ENCODE measurements at regions not wholly inside any gene's neighbourhood (a gene's known extent, or its start where the extent isn't known, plus 50 kb on each side); places are given as distances from the start of the nearest gene placed in this dataset.
"Not testable (repeated sequence)": the region's sequence is repeated elsewhere in the genome, so short reads cannot be mapped to it uniquely, and the experiment has no call there.

DNA sequence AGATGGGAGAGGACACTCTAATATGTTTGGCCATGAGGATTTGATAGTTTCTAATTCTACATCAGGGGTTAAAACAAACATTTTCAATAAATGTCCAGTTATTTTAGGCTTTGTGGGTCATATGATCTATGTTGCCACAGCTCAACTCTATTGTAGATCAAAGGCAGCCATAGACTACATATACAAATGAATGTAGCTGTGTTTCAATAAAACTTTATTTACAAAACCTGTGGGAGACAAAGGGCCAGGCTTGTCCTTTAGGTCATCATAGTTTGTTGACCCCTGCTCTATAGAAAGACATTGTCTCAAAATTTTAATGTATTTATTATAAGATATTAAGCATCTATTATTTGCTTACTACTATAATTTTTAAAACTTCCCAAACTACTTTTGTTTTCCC, 325.4 kb upstream of the MEF2C start:
- DNase-seq (ENCODE audit: low spot score): no peak

GRCh38 chr5:89204756-89205155, 321.8 kb upstream of the MEF2C start:
- no peak for DNase-seq (ENCODE audit: low spot score)

DNA sequence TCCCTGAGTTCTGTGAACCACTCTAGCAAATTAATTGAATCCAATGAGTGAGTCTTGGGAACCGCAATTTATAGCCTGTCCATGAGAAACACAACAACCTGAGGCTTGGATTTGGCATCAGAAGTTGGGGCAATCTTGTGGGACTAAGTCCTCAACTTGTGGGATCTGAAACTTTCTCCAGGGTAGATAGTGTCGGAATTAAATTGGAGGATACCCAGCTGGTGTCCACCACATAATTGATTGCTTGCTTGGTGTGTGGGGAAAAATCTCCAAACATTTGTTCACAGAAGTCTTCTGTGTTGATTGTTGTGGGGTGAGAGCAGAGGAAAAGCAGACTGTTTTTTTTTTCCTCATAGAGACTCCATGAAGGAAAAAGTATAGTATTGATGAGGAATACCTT, 320.6 kb upstream of the MEF2C start:
- no peak for DNase-seq (ENCODE audit: low spot score)

DNA sequence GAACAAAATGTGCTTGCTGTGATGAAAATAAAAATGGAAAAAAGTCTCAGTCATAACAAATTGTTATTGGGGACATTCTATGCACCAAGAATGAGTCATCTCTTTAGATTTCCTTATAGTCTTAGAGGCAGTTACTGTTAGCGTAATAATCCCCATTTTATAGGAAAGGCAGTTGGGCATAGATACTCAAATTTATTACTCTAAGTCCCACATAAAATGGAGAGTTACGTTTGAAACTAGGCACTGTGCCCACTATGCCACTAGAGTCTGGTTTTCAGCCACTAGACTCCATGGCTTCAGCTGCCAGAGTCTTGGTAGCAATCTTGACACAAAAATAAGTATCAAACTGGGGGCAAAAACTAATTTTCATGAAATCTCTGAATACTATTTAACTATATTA, 317.9 kb upstream of the MEF2C start:
- DNase-seq (ENCODE audit: low spot score): no peak

DNA sequence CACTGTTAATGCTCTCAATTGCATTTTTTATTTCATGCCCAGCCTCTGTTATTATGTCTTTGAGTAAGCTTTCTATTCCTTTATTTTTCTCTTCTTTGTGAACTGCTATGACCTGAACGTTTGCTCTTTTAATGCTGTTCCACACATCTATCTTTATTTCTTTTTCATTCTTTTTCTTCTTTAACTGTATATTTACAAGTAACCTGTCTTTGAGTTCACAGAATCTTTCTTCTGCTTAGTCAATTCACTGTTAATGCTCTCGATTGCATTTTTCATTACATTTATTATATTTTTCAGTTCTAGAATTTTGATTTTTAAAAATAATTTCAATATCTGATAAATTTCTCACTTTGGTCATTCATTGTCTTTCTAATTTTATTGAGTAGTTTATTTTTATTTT, 316.3 kb upstream of the MEF2C start:
- DNase-seq (ENCODE audit: low spot score): no peak

DNA sequence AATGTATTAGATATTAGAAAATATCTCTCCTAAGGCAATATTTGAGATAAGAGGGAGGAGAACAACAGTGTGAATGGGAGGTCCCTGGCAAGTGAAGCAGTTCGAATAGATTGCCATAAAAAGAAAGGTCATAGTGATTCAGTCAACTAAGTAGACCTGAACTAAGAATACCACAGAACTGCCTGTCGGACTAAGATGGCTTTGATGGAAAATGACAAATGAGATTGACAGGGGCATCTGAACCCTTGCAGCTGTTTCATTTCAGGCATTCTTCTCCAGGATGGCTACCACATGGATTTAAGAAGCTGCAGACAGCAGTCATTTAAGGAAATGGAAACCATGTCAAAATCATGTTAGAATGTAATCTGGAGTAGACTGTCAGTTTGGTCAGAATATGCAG, 308.4 kb upstream of the MEF2C start:
- DNase-seq (ENCODE audit: low spot score): no peak

DNA sequence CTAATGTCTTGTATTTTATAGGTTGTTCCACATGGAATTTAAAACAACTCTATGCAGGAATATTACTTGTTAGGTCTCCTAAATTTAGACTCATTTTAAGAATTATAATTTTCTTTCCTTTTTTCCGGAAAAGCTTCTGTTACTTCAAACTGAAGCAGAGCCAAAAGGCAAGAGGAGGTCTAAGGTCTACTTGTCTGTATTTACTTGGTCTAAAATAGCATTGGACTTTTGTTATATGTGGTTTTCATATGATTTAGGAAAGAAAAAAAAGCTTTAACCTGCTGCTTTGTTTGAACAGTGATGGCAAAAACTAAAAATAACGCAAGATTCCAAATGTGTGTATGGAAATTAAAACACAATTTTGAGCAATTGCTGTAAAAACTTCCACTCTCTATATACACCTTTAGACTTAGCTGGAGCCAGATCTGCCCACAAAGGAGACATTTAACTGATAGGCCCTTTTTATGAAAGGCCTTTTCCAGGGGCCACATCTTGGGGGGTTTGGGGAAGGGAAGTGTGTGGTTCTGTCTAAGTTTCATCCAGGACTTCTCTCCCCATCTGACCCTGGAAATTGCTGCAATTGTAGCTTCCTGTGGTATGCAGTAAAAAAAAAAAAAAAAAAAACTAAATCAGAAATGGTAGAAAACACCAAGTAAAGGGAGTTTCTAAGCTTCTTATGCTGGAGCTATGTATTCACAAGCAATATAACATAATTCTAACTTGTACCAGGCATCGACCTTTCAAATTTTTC, 307.7 kb upstream of the MEF2C start:
- no peak for DNase-seq (ENCODE audit: low spot score)

GRCh38 chr5:89187883-89188465, 305.0 kb upstream of the MEF2C start:
- DNase-seq (ENCODE audit: low spot score): no peak

- no peak for DNase-seq (ENCODE audit: low spot score)
These were observed 304.3 kb upstream of the MEF2C start for GRCh38 chr5:89187268-89187667.

- DNase-seq (ENCODE audit: low spot score): no peak
These were observed 298.6 kb upstream of the MEF2C start for GRCh38 chr5:89181546-89181945.

DNA sequence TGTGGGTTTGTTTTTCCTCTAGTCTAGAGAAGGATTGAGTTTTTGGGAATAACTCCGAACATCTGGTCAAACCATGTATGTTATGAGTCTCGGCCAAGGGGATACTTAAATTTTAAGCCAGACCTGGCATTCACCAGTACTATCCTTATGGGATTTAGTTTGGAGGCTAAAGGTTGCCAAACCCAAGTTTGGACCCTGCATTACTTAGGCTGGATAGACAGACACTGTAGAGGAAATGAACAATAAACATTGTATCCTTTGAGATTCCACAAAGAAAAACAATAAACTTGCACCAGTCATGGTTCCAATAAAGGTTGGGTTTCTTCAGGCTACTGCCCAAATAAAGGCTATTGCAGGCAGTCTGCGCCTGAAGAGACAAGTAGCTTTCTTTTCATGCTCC, 296.7 kb upstream of the MEF2C start:
- DNase-seq (ENCODE audit: low spot score): no peak

- DNase-seq (ENCODE audit: low spot score): no peak
These were observed 295.6 kb upstream of the MEF2C start for GRCh38 chr5:89178541-89178940.

DNA sequence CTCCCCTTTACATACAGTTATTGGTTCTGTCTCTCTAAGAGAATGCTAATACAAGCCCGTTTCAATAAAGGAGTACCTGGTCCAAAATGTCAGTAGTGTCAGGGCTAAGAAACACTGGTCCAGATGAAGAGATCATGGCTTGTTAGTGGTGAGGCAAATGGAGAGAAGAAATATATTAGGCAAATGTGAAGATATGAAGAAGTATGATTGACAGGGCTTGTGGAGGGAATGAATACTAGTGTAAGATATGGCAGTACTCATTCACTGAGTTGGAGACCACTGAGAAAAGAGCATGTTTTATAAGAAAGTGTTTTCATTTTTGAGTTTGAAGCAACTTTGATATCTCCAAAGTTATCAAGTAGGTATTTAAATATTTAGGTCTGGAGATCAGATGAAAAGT, 290.5 kb upstream of the MEF2C start:
- DNase-seq (ENCODE audit: low spot score): no peak

- no peak for DNase-seq (ENCODE audit: low spot score)
These were observed 285.8 kb upstream of the MEF2C start for GRCh38 chr5:89168766-89169165.

- not testable (repeated sequence) for DNase-seq (ENCODE audit: low spot score)
These were observed 281.7 kb upstream of the MEF2C start for GRCh38 chr5:89164703-89165102.

DNA sequence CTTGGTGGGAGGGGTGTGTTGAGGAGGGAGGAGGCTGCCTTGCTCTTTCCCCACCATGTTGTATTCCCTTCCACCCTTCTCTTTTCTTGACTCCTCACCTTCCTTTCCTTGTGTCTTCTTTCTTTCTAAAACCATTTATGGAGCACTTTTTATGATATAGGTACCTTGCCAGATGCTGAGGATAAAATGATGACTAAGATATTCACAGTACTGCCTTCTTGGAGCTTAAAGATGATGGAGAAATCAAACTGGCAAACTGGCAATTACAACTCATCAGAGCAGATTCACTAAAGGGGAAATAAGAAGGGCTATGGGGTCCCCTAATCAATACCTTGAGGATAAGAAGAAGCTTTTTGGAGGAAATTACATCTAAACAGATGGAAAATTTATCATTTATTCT, 273.2 kb upstream of the MEF2C start:
- DNase-seq (ENCODE audit: low spot score): no peak

DNA sequence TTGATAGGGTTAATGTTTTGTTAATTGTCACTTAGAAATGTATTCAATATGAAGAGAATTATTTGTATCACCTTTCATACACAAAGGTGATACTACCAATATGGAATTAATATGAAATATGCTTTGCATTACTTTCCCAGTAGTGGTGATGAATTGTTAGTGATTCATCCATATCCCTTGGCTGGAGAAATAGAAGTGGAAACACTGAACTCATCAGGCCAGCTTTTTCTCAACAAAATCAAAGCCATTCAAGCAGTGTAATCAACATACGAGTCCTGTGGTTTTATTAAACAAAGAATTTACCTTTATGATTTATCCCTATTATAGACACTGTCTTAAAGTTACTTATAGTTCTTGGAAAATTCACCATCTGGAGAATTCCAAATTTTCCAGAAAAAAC, 264.0 kb upstream of the MEF2C start:
- no peak for DNase-seq (ENCODE audit: low spot score)

GRCh38 chr5:89137148-89137547, 254.2 kb upstream of the MEF2C start:
- DNase-seq (ENCODE audit: low spot score): no peak

- DNase-seq (ENCODE audit: low spot score): no peak
These were observed 251.0 kb upstream of the MEF2C start for GRCh38 chr5:89133975-89134374.

GRCh38 chr5:89133129-89133528, 250.1 kb upstream of the MEF2C start:
- DNase-seq (ENCODE audit: low spot score): no peak

DNA sequence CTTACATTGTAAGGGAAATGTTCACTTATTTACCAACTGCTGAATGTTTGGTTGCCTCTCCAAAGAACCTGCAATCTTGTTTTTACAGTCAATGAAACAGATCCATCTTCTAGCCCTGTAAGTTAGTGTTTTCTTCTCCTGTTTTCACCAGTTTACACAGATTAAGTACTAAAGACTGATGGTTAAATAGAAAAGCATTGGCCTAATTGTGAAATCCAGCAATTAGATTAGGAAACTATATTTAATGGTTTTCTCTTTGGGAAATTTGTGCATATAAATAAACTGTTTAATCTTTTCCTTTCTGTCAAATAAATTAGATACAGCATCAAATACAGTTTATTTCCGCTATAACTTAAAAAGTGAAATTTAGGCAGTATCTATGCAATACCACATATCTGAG, 247.9 kb upstream of the MEF2C start:
- no peak for DNase-seq (ENCODE audit: low spot score)

- no peak for DNase-seq (ENCODE audit: low spot score)
These were observed 247.0 kb upstream of the MEF2C start for GRCh38 chr5:89129941-89130340.

DNA sequence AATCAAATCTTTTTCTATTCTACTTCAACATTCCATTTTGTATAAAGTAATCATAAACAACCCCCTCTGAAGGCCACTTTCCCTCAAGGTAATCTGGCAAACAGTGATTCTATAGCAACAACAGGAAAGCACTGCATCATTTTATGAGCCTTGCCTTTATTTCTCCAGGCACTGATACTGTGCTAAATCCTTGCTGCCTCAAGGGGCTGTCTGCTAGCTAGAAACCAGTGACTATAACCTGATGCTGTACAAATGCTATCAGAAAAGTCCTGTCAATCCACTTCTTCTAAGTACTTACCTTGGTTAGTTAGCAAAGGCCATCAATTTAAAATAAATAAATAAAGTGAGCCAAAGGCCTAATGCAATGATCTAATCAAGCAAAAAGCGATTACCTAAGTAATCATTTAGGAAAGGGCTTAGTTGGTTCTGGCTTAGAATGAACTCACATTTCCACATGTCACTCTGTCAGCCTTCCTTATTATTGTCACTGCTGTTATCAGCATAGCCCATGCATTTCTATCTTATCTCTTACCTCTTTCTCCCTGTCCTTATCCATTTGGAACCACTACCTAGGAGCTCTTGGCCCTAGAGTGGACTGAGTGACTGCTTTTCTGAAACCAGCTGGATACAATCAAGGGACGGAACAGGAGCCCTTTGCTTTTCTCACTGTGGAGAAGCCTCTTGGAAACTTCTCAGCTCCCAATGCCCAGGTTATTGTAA, 246.1 kb upstream of the MEF2C start:
- DNase-seq (ENCODE audit: low spot score): no peak

- DNase-seq (ENCODE audit: low spot score): no peak
These were observed 245.1 kb upstream of the MEF2C start for GRCh38 chr5:89128092-89128491.

All from hematopoietic multipotent progenitor cell treated with erythropoietin and hydrocortisone succinate and interleukin-3 and kit ligand, for 17 days (in vitro differentiated cells).